Renal pelvis (tissue), 1 donor: ENCODE measurements at regions not wholly inside any gene's neighbourhood (a gene's known extent, or its start where the extent isn't known, plus 50 kb on each side); places are given as distances from the start of the nearest gene placed in this dataset.
"Not testable (repeated sequence)": the region's sequence is repeated elsewhere in the genome, so short reads cannot be mapped to it uniquely, and the experiment has no call there.

Experiments used
- DNase-seq: peaks from one replicate; pipeline ENCODE4 v3.0.0-alpha.2; 2013

- DNase-seq: no peak
These were observed 89.7 kb upstream of the RET start for GRCh38 chr10:42987121-42987541.

DNA sequence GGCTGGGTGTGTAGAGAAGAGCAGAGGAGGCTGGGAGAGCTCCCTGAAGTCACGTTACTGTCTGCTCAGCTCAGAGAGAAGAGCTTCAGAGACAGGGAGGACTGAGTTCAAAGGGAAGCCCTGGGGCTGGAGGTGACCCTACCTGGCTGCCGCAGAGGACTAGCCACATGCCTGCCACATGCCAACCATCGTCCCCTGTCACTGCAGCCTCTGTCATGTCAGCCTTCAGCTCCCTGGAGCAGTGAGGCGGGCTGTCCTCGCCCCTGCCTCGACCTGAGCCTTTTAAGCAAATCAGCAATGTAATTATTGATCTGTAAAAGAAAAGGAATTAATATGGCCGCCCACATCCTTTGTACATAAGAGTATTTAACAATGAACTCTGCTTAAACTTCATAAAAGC, 89.3 kb upstream of the RET start:
- no peak for DNase-seq

DNA sequence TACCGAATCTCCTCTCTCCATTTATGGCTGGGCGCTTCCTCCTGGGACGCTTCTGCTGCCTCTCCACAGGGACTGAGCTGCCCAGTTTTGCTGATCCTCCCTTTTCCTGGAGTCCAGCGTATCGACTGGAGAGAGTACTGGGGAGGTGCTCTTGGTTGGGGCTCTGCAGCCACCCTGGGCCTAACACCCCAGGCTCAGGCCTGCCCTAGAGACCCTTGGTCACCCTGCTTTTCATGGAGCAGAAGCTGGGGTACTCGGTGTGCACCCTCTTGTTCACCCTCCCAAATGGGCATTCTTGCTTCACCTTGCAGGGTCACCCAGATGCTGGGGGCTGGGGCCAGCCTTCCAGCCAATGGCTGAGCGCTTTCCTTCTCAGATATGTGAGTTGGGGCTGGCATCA, 88.8 kb upstream of the RET start:
- no peak for DNase-seq

DNA sequence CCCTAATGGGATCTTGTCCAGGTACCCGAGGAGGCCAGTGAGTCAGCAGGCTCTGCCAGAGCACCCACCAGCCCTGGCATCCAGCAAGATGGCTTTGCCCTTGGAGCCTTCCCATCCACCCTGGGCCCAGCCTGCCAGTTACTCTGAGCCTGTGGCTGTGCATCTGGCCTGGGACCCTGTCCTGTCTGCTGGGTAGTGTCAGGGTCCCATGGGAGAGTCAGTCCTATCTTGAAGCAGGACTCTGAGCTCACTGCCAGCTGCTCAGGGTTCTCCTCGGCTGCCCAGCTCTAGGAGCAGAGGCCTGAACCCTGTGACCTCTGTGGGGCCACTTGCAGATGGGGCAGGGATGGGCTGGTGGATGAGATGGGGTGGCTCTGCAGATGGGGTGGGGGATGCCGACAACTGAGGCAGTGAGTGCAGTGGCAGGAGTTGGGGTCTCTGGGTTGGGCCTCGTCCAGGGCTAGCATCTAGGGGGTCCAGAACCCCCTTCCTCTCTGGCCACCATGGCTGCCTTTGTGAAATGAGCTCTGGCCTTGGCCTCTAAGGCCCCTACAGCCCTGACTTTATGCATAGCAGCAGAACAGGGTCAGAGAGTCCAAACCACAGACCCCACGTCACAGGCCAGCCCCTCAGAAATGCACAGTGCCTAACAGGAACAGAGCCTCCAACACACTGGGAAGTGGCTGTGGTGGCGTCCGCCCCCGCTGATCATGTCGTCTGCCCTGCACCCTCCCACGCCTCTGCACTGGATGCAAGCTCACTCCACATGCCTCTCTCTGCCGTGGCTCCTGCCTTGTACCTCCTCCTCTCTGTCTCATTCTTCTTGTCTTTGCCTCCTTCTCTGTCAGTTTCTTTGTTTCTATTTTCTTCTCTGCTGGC, 88.1 kb upstream of the RET start:
- DNase-seq: peak; percentile 42

- DNase-seq: no peak
These were observed 87.4 kb upstream of the RET start for GRCh38 chr10:42989481-42989921.

DNA sequence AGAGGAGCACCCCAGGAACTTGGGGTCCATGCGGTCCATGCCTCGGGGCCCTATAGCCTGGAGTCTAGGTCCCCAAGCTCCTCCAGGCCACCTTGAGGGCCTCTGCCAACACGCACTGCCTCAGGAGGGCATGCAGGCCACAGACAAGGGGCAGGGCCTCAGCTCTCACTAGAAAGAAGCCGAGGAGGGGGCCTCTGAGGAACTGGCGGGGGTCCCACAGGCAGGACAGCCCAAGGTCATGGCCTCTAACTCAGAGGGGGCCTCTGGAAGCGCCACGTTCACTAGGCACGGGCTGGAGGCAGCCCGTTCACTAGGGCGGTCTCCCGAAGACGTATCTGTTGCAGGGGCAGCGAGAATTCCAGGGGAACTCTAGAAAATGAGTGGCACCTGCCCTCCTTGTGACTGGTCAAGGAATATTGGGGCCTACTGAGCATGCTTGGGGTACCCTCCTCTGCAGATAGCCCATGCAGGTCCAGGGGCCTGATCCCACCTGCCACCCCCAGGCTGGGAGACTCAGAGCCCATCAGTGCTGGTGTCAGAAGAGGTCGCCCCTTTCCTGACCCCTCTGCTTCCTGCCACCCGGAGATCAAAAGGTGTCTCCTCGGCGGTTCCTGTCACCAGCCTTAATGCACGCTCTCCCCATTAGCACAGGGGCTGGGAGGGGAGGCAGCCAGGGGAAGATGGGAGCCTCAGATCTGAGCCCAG, 86.7 kb upstream of the RET start:
- DNase-seq: no peak

DNA sequence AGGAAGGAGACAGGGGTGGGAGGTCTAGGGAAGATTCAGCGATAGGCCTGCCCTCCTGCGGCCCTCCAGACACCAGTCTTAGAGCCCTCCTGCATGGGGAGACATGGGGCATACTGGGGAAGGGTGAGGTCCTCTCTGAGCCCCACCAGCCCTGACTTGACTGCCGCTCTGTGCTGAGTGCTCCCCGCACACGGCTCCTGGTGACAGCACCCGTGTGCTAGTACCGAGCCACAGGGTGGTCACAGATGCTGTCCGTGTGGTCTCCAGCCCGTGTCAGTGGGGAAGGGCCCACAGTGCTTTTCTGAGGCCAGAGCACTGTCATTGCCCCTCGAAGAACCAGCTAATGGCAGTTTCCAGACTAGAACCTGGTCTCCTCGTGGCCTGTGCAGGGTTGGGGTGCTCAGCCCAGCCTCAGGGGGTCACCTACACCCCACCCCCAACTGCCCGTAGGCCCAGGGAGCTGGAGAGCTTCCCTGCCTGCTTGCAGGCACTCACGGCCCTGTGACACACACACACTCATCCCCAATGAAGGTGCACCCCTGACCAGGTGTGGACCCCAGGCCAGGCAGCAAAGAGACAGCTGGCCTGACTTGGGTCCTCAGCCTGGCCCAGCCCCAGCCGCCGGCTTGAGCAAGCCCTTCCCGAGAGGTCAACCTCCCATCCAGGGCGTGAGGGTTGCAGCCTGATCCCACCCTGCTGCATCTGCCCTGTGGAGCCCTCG, 86.0 kb upstream of the RET start:
- DNase-seq: no peak

DNA sequence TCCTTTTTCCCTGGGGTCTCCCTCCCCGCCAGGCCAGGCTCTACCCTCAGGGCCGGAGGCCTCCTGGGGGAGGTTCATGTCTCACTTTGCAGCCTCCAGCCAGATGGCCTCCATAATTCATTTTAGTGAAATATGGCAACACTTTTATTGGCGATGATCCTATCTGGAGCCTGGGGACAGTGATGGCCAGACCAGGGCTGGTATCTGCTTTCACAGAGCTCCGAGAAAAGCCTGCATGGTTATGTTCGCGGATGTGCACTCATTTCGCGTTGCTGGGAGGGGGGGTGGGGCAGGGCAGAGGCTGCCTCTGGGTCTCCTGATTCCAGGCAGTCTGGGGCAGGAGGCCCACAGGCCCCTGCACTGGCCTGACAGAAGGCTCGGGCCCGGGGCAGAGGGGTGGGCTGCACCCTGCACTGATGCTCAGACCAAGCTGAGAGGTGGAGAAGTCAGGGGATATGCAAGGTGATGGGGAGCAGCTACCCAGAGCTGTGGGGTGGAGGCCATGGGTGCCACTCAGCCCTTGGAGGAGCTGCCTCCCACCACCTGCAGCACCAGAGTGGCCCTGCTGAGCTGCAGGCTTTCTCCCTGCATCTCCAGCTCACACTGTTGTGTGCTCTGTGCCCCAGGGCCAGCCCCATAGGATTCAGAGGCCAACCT, 85.3 kb upstream of the RET start:
- no peak for DNase-seq

- no peak for DNase-seq
These were observed 84.5 kb upstream of the RET start for GRCh38 chr10:42992156-42992956.

- DNase-seq: no peak
These were observed 83.9 kb upstream of the RET start for GRCh38 chr10:42992957-42993390.

- not testable (repeated sequence) for DNase-seq
These were observed 82.0 kb upstream of the RET start for GRCh38 chr10:42994909-42995308.

DNA sequence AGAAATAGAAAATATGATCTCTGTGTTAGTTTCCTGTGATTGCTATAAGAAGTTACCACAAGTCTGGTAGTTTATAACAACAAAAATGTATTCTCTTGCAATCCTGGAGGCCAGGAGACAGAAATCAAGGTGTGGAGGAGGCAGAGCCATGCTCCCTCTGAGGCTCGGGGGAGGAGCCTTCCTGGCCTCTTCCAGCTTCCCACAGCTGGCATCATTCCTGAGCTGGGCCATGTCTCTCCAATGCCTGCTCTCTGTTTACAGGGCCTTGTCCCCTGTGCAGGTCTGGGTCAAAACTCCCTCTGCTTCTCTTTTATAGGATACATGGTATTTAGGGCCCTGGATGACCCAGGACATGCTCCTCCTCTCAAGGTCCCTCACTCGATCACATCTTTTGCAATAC, 81.3 kb upstream of the RET start:
- no peak for DNase-seq

DNA sequence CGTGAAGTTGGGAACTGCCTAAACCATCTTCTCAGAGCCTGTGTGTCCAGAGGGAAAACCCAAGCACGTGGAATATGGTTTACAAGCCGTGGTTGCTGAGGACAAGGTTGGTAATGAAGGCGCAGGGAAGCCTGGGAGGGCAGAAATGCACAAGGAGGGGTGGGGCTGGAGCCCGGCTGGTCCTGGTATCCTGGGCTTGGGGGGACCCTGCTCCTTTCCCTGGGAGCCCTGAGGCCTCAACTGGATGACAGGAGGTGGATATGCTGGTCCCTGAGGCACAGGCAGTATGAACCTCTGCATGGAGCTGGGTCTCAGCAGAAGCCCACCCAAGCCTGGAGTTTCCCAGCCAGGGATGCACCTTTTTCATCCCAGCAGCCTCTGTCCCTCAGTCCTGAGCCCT, 80.3 kb upstream of the RET start:
- no peak for DNase-seq

GRCh38 chr10:42997151-42997848, 79.6 kb upstream of the RET start:
- no peak for DNase-seq

DNA sequence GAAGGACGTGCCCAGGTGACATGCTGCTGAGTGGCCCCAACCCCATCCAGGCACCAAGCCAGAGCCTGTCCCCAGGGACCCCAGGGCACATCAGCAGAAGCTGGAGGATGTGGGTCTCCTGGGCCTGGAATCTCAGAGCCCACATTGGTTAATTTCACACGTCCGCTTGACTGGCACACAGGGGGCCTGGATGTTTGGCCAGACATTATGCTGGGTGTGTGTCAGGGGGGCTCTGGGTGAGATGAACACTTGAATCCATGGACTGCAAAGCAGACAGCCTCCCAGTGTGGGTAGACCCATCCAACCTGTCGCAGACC, 79.1 kb upstream of the RET start:
- DNase-seq: no peak

- no peak for DNase-seq
These were observed 78.1 kb upstream of the RET start for GRCh38 chr10:42998481-42999384.

GRCh38 chr10:42999385-43000020, 77.4 kb upstream of the RET start:
- DNase-seq: no peak

GRCh38 chr10:43000021-43000411, 76.9 kb upstream of the RET start:
- no peak for DNase-seq
